ENCODE measurements at regions not wholly inside any gene's neighbourhood (a gene's known extent, or its start where the extent isn't known, plus 50 kb on each side); places are given as distances from the start of the nearest gene placed in this dataset.

- no peaks in the 10 kb centered on the region for H3K9me3 ChIP-seq
- DNase-seq (ENCODE audit: low spot score) = no peak
- no peak overlapping the region for H3K4me3 ChIP-seq
- no peak for TF ChIP-seq CTCF (IDR thresholded peaks at IDR 0.05)
- H3K27me3 ChIP-seq = no peaks in the 10 kb centered on the region
- no peaks in the 10 kb centered on the region for H3K36me3 ChIP-seq
- no peak overlapping the region for H3K27ac ChIP-seq
- no peaks in the 10 kb centered on the region for H3K4me1 ChIP-seq
Observed at GRCh38 chr3:66665021-66665695, 164.3 kb upstream of the LRIG1 start.

- no peaks in the 10 kb centered on the region for H3K9me3 ChIP-seq
- H3K36me3 ChIP-seq = no peaks in the 10 kb centered on the region
- H3K27ac ChIP-seq = no peak overlapping the region
- no peaks in the 10 kb centered on the region for H3K27me3 ChIP-seq
- no peak overlapping the region for H3K4me3 ChIP-seq
- no peaks in the 10 kb centered on the region for H3K4me1 ChIP-seq
- TF ChIP-seq CTCF (IDR thresholded peaks at IDR 0.05) = no peak
- DNase-seq (ENCODE audit: low spot score) = no peak
Observed at GRCh38 chr3:66666362-66666761, 165.5 kb upstream of the LRIG1 start.

GRCh38 chr3:66667263-66667662, 166.4 kb upstream of the LRIG1 start:
- no peak overlapping the region for H3K4me3 ChIP-seq
- TF ChIP-seq CTCF (IDR thresholded peaks at IDR 0.05) = no peak
- H3K36me3 ChIP-seq = no peaks in the 10 kb centered on the region
- H3K27ac ChIP-seq = no peak overlapping the region
- DNase-seq (ENCODE audit: low spot score) = no peak
- no peaks in the 10 kb centered on the region for H3K9me3 ChIP-seq
- H3K4me1 ChIP-seq = no peaks in the 10 kb centered on the region
- no peaks in the 10 kb centered on the region for H3K27me3 ChIP-seq

GRCh38 chr3:66671291-66671690, 170.5 kb upstream of the LRIG1 start:
- no peak for DNase-seq (ENCODE audit: low spot score)
- Histone ChIP-seq H3K4me1 (no peaks in the 10 kb centered on the region), H3K27ac (no peak overlapping the region), H3K36me3 (no peaks in the 10 kb centered on the region), H3K9me3 (no peaks in the 10 kb centered on the region), H3K4me3 (no peak overlapping the region), H3K27me3 (no peaks in the 10 kb centered on the region)
- TF ChIP-seq CTCF (IDR thresholded peaks at IDR 0.05) = no peak

GRCh38 chr3:66672830-66673229, 172.0 kb upstream of the LRIG1 start:
- Histone ChIP-seq H3K36me3 (no peaks in the 10 kb centered on the region), H3K27ac (no peak overlapping the region), H3K4me3 (no peak overlapping the region), H3K9me3 (peaks cover 3 to 5% of the 10 kb centered on the region in 2 donors), H3K4me1 (no peaks in the 10 kb centered on the region), H3K27me3 (no peaks in the 10 kb centered on the region)
- DNase-seq (ENCODE audit: low spot score) = no peak
- TF ChIP-seq CTCF (IDR thresholded peaks at IDR 0.05) = no peak

- Histone ChIP-seq H3K27me3 (no peaks in the 10 kb centered on the region), H3K9me3 (peaks cover 7 to 9% of the 10 kb centered on the region in 2 donors), H3K4me3 (no peak overlapping the region), H3K27ac (no peak overlapping the region), H3K36me3 (no peaks in the 10 kb centered on the region), H3K4me1 (no peaks in the 10 kb centered on the region)
- no peak for DNase-seq (ENCODE audit: low spot score)
- no peak for TF ChIP-seq CTCF (IDR thresholded peaks at IDR 0.05)
Observed at GRCh38 chr3:66673293-66673692, 172.5 kb upstream of the LRIG1 start.
